Esophagus mucosa (tissue), 1 donor: ENCODE measurements at regions not wholly inside any gene's neighbourhood (a gene's known extent, or its start where the extent isn't known, plus 50 kb on each side); places are given as distances from the start of the nearest gene placed in this dataset.

ENCODE experiments used
- ATAC-seq: fragments of 200-7000 bp; cut with Tn5 transposase; one replicate; pipeline ENCODE4 v1.9.1; 2020
- donor health status: DM: yes; HTN: yes; CAD: no.

DNA sequence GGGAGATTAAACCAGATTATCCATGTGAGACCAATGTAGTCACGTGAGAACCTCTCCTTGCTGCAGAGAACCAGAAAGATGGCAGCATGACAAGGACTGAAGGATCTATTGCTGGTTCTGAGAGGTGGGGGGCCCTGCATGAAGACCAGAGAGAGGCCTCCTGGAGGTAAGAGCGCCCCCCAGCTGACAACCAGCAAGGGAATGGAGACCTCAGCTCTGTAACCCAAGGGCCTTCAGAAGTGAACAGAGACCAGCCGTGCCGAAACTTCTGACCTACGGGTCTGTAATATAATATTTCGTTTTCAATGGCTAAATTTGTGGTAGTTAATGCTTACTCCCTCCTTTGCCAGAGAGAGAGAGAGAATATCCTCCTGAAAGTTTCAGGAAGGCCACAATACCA, 524.1 kb upstream of the TBX3 start:
- ATAC-seq: no peak

DNA sequence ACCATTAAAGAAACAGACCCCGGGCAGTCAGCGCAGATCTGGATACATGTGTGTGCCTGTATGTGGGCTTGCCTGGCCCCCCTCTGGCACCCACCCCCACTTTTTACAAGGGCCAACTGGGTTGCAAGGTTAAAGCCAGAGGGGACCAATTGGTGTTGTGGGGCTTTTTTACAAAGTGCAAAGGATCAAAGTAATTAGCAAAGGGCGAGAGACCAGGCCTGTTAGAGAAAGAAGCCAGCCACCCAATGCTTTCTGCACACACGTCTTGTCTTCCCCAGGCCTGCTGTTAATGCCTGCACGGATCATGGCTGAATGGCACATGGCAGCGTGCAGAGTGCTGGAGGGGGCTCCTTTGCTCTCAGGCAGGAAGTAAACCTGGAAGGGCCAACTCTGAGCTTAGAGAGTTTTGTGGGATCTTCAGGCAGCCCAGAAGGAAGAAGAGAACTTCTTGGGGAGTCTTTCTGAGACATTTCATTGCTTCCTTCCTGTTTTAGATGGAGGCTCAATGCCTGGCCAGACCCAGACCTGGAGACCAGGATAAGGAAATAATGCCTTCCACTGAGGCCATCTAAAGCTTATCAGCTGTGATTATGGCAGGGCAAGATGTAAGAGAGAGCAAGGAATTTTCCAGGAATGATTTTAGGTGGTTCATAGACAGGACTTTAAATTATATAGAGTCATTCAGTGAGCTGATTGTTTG, 523.4 kb upstream of the TBX3 start:
- no peak for ATAC-seq

DNA sequence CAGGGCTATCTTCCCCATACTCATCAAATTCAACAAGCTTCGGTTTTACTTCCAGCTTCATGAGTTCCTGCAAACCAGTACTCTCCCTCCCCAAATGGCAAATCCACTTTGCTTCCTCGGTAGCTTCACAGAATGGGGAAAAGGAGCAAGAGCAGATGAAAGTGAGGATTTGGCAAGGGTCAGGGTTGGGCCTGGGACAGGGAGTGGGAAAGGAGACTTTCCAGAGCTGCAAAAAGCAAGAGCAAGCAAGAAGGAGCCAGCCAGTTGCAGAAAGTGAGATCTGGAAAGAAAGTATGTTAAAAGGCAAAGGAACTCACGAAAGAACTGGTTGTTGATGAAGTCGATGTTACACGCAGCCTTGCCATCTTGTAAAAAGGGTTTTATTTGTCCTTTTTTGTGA, 522.8 kb upstream of the TBX3 start:
- no peak for ATAC-seq

DNA sequence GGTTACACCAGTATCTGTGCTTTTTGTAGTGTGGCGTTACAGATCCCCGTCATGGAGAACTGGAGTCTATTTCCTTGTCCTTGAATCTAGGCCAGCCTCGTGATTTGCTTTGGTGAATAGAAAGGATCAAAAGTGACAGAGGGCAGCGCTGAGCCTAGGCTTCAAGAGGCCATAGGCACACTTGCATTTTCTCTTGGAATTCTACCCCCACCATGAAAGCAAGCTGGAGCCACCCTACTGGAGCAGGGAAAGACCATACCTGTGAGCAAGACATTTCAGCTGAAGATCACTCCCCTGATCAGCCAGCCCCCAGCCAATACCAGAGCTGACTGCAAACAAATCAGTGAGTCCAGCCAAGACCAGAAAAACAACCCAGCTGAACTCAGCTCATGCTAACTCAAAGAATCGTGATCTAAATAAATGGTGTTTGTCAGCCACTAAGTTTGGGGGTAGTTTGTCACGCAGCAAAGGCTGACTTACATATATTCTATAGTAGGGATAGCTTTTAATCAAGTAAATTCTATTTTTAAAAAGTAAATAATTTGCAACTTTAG, 521.9 kb upstream of the TBX3 start:
- no peak for ATAC-seq

- ATAC-seq: no peak
These were observed 521.2 kb upstream of the TBX3 start for GRCh38 chr12:115204957-115205754.

DNA sequence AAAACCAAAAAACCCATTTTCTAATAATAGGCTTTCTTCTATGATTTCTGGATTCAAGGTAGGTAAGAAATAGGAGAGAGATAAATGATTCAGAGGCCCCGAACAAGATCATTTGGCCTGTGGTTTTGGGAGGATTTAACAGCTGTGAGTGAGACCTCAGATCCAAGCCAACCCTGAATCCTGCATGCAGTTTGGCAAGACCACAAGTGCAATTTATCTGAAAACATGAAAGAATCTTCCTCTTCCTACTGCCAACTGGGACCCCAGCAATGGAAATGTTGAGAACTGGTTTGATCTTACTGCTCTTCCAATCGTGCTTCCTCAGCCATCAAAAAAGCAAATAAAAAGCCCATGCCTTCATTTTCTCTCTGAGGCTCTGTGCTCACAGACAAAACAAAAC, 519.7 kb upstream of the TBX3 start:
- ATAC-seq: no peak

GRCh38 chr12:115201966-115202365, 518.0 kb upstream of the TBX3 start:
- ATAC-seq: no peak

GRCh38 chr12:115199831-115200230, 515.9 kb upstream of the TBX3 start:
- no peak for ATAC-seq

DNA sequence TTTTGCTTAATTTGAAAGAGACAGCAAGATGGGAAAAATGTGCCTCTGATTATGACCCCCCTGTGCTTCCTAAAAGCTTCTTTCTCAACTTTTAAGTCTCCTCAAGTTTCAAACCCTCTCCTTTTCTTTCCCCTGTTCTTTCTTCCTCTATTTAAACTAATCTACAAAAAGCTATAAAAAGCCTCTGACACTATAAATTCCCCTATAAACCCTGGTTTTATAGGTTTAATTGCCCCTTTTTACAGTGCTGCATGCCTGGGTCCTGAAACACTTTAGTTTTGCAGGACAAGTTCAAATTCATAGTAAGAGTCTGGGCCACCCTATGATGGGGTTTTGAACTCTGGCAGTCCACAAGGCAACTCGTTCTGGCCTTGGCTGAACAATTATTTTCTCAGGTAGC, 510.9 kb upstream of the TBX3 start:
- no peak for ATAC-seq

GRCh38 chr12:115194448-115194847, 510.5 kb upstream of the TBX3 start:
- no peak for ATAC-seq

DNA sequence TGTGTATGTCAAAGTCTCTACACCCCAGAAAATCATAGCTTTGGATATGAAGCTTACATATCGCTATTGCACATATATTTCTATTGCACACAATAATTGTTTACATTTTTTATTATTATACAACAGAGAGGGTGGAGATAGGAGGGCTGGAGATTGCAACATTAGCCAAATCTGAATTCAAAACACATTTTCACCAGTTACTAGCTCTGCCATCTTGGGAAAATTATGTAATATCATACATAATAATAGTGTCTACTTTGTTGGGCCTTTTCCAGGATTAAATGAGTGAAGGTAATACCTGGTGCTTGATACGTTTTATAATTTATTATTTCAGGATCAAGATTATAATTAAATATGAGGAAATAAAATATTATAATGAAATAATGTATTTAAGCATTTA, 507.4 kb upstream of the TBX3 start:
- no peak for ATAC-seq

DNA sequence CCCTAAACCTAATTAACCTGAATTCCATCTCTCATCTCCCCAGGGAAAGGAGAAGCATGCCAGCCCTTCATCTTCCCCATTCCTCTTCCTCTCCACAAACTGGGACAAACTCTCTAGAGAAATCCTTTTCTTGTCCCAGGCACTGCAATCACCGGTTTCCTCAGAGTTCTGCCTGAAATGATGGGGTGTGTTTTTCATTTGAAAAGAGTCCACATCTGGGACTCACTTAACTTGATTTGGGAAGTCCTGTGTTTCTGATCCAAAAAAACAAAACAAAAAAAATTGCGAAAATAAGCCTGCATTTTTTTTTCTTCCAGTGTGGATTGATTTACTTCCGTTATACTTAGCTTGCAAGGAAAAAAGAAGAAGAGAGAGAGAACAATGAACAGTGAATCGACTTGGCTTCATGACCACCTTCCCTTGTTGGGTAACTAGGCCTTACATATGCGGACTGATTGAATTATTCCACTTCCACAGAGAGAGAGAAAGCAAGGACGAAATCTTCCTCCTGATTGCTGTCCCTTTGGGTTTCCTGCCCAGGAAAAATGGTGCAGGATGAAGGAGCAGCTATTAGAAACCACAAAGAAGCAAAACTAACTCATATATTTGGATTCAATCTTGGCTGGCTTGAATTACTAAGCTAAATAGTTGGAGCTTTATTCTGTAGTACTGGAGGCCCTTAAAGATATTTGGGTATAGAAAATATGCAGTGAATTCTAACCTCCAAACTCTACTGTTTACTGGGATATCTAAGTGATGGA, 506.2 kb upstream of the TBX3 start:
- ATAC-seq: no peak

- no peak for ATAC-seq
These were observed 501.5 kb upstream of the TBX3 start for GRCh38 chr12:115185506-115185905.

- no peak for ATAC-seq
These were observed 499.8 kb upstream of the TBX3 start for GRCh38 chr12:115183752-115184151.

- no peak for ATAC-seq
These were observed 493.9 kb upstream of the TBX3 start for GRCh38 chr12:115177899-115178298.

DNA sequence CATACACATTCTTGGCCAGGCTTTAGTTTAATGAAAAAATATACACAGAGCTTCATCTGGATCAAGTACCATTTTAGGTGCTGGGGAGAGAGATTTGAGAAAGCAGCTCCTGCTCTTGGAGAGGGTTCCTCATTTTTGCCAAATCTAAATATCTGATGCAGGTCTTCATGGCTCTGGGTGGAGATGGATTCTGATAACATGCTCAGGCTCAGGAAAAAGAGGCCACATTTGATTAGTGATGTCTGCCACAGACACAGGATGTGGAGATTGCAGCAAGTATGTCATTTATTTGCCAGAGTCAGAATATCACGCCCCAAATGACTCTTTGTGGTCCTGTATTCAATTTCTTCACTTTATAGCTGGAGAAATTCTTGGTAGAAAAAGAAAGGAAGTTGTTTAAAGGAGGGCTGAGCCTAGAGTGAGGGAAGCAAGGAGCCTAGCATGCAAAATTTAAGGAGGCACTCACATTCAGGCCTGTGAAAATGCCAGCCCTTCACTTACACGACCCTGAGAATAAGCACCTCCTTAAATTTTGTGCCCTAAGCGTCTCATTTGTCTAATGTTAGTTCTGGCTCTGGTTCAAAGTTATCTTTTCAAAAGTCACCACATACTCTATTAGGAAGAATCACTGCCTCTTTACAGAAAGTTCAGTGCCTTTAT, 492.9 kb upstream of the TBX3 start:
- ATAC-seq: no peak

GRCh38 chr12:115174920-115175319, 490.9 kb upstream of the TBX3 start:
- ATAC-seq: no peak

DNA sequence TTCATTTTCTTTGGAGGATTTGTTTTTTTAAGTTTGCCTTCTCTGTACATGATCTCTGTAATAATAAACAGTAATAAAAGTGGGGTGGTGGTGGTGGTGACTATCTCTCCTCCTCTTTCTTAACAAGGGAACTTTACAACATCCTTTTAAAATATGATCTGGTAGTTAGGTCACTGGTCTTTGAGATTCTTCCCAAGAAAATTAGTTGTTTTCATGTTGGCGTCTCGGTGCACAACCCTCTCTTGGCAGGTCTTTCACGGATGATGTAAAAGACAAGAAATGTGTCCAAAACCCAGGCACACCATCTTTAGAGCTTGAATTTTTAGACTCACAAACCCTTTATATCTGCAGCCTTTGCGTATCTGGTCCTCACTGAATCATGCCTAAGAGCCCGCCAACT, 488.5 kb upstream of the TBX3 start:
- ATAC-seq: no peak

DNA sequence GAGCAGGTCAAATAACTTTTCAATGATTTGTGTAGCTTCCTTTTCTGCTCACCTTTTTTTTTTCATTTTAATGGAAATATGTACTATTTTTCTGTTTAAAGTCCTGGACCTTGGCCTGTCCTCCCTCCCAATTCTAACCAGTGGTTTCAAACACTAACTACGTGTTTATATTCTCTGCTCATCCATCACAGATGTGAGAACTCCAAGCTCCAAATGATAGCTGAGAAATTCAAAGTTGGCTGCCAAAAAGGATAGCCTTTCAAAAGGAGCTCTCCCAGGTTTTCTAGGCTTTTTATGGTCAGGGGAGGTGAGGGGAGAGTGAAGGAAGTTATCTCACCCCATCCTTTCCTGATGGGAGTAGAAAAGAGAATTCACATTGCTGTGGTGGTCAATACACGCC, 486.0 kb upstream of the TBX3 start:
- no peak for ATAC-seq

- ATAC-seq: no peak
These were observed 482.8 kb upstream of the TBX3 start for GRCh38 chr12:115166698-115167315.

GRCh38 chr12:115163710-115164109, 479.7 kb upstream of the TBX3 start:
- ATAC-seq: no peak
